Fibroblast of skin of abdomen (primary cell): ENCODE measurements at regions not wholly inside any gene's neighbourhood (a gene's known extent, or its start where the extent isn't known, plus 50 kb on each side); places are given as distances from the start of the nearest gene placed in this dataset.
"Not testable (repeated sequence)": the region's sequence is repeated elsewhere in the genome, so short reads cannot be mapped to it uniquely, and the experiment has no call there.

Source experiments
- DNase-seq: peaks from one replicate; pipeline ENCODE4 v3.0.0-alpha.2; 2013

GRCh38 chr15:25067725-25068309 lies 113.0 kb downstream of the SNRPN start:
- DNase-seq: no peak

GRCh38 chr15:25068696-25069095 lies 113.9 kb downstream of the SNRPN start:
- no peak for DNase-seq

- DNase-seq: no peak
Observed at GRCh38 chr15:25070353-25070963, 115.7 kb downstream of the SNRPN start.

GRCh38 chr15:25072857-25073476 lies 118.2 kb downstream of the SNRPN start:
- DNase-seq: no peak

DNA sequence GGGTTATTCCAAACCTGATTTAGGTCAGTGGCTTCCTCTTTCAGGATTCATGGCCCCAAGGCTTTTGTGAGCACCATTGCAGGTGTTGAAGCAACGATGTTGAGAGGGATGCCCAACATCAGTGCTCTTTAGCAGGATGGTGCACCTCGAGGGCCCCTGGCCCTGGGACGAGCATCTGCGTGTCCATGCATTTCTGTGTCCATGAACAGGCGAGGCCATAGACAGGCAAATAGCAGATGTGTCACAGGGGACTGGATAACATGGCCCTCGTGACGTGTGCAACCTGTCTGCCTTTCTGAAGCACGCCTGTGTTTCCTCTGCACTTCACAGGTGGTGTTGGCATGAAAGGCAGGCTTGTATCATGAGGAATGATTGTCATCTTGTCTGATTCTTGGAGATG lies 132.3 kb downstream of the SNRPN start:
- DNase-seq: no peak

- DNase-seq: no peak
Observed at GRCh38 chr15:25088261-25088790, 133.5 kb downstream of the SNRPN start.

GRCh38 chr15:25089577-25089976 lies 134.8 kb downstream of the SNRPN start:
- DNase-seq: no peak

GRCh38 chr15:25090073-25090733 lies 135.4 kb downstream of the SNRPN start:
- DNase-seq: no peak

DNA sequence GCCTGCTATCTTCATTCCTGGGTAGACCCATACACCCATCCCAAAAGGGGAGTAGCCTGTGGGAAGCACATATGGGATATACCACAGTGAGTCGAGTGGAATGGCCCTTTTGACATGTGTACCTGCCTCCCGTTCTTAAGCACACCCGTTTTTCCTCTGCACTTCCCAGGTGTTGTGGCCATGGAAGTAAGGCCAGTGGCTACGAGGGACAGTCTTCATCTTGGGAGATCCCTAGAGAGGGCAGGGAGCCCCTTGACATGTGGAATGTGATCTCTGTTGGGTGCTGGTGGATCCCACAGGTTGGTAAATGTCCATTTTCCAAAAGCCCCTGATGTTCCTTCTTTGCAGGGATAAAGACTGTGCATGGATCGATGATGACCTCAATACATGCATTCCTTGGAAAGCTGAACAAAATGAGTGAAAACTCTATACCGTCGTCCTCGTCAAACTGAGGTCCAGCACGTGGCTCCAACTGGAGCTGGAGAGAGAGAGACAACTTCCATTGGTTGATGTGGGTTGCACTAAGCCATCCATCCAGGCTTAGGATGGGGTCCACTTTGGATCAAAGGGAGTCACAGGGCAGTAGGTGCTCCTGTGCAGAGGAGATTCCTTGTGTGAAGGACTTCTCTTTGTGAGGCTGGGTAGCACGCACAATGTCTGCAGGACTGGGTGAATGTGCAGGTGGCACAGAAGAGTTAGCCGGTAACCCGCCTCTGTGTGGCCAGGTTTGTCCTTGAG lies 136.8 kb downstream of the SNRPN start:
- no peak for DNase-seq

DNA sequence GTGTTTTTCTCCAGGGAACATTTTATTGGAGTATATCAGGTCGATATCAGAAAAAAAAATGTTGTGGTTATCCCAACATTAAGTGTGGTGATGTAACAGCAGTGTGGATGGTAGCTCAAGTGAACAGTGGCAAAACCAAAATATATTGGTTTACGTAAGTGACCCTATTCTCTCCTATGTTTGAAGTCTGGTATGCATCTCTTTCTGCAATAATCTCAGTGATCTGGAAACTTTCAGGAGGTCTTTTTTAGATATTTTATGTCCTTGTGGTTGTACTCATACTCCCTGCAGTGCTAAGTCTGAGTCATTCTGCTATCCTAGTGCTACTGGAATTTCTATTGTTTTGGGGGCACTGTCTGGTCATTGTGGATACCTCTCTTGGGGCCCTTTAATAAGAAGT lies 137.9 kb downstream of the SNRPN start:
- DNase-seq: peak; percentile 5

DNA sequence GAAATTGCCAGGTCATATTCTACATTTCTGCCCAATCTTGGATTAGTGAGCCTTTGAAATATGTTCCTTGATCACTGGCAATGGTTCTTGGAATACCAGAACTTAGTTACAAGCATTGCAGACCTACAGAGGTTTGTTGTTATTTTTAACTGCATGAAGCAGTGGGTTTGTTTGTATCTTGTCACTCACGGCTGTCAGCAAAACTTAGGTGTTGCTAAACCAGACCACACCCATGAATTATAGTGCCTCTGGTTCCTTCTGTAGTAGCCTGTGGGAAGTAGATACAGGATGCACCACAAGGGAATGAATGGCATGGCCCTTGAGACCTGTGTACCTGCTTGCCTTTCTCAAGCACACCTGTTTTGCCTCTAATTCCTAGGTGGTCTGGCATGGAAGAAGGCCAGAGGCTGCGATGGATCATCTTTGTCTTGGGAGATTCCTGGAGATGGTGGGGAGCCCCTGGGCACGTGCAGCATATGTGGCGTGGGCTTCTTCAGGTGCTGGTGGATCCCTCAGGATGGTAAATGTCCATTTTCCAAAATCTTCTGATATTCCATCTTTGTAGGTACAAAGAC lies 138.8 kb downstream of the SNRPN start:
- no peak for DNase-seq

GRCh38 chr15:25094066-25094465 lies 139.3 kb downstream of the SNRPN start:
- DNase-seq: no peak

GRCh38 chr15:25094519-25094918 lies 139.7 kb downstream of the SNRPN start:
- DNase-seq: no peak

GRCh38 chr15:25095179-25095578 lies 140.4 kb downstream of the SNRPN start:
- DNase-seq: no peak

DNA sequence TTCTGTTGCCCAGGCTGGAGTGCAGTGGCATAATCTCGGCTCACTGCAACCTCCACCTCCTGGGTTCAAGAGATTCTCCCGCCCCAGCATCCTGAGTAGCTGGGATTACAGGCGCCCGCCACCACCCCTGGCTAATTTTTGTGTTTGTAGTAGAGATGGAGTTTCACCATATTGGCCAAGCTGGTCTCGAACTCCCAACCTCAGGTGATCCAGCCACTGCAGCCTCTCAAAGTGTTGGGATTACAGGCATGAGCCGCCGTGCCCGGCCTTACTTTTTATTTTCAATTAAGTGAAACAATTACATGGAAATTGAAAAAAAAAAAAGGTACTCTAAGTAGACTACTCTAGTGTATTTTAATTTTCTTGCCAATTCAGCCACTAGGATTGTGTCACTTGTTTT lies 145.2 kb downstream of the SNRPN start:
- not testable (repeated sequence) for DNase-seq

DNA sequence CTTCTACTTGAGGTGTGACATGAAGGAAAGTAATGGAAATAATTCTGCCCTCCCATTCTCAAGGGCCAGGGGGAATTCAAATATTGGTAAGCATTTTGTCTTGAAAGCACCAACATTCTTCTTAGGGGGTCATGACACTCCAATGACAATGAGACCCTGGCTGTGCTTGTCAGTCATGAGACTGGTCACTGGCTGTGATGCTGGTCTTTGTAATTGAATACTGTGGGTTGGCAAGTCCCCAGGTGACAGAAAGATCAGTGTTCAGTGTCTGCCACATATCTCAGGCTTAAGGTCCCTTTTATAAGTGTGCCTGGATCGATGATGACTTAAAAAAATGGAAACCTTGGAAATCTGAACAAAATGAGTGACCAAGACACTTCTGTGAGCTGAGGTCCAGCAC lies 151.4 kb downstream of the SNRPN start:
- DNase-seq: no peak

DNA sequence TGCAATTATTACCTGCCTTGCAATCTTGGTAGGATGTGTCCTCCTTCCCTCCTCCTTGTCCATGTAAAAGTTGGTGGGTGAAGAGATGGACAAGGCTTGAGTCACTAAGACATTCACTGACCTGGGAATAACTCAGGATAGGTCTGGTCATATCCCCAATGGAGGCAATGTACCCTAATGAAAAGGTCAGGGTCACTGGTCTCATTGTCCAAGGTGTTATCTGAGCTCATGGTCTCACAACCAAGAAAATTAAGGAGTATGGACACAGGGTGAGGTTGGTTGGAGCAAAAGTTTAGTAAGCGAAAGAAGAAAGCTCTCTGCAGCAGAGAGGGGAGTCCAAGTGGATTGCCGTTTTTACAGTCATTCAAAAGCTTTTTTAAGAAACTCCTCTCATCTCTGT lies 179.0 kb downstream of the SNRPN start:
- DNase-seq: no peak

DNA sequence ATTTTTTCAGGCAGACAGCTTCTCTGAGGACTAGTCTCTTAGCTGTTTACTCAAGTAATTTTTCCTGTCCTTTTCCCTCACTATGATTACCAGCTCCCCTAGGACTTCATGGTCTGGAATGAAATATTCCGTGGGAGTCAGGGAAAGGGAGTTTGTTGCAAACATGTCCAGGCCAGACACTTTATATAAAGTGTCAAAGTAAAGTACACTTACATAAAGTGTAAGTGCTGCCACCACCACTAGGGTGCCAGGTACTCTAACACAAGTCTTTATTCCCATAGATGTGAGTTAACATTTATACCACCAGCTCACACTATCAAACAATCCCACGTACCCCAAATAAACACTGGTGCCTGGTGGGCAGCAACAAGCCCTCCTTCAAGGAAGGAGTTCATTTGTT lies 179.8 kb downstream of the SNRPN start:
- no peak for DNase-seq

DNA sequence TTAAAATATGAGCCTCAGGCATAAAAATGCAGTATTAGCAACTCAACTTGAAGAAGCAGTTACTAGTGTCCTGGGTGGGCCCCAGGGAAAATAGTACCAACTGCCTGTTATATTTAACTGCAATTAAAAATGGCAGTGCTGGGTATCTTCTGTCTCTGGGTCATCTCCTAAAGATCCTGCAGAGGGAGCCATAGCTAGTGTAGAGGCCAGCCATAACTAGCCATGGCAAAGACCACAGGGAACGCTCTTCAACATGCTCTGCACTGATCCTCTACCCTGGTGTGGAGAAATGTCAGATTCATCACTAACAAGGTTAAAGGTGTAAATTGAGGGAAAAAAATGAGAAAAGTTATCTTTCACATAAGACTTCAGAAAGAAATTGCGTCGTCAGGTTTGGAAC lies 181.3 kb downstream of the SNRPN start:
- peak; percentile 7 for DNase-seq

GRCh38 chr15:25137013-25137412 lies 182.2 kb downstream of the SNRPN start:
- DNase-seq: no peak

GRCh38 chr15:25169318-25169717 lies 214.5 kb downstream of the SNRPN start:
- no peak for DNase-seq

GRCh38 chr15:25170113-25170731 lies 215.4 kb downstream of the SNRPN start:
- no peak for DNase-seq
